ENCODE measurements at regions not wholly inside any gene's neighbourhood (a gene's known extent, or its start where the extent isn't known, plus 50 kb on each side); places are given as distances from the start of the nearest gene placed in this dataset.

- DNase-seq, result no peak
Observed at GRCh38 chr1:79842811-79843210, 836.3 kb upstream of the ADGRL4 start.

- no peak for DNase-seq
Observed at GRCh38 chr1:79839882-79840281, 833.4 kb upstream of the ADGRL4 start.

GRCh38 chr1:79827446-79827845 lies 820.9 kb upstream of the ADGRL4 start:
- DNase-seq, result no peak

GRCh38 chr1:79825551-79825950 lies 819.0 kb upstream of the ADGRL4 start:
- DNase-seq, result no peak

- DNase-seq, result no peak
Observed at GRCh38 chr1:79822053-79822452, 815.5 kb upstream of the ADGRL4 start.

GRCh38 chr1:79819140-79819539 lies 812.6 kb upstream of the ADGRL4 start:
- no peak for DNase-seq

- no peak for DNase-seq
Observed at GRCh38 chr1:79817031-79817560, 810.6 kb upstream of the ADGRL4 start.

GRCh38 chr1:79815115-79815514 lies 808.6 kb upstream of the ADGRL4 start:
- no peak for DNase-seq

- no peak for DNase-seq
Observed at GRCh38 chr1:79811173-79811572, 804.6 kb upstream of the ADGRL4 start.

- no peak for DNase-seq
Observed at GRCh38 chr1:79808816-79809475, 802.4 kb upstream of the ADGRL4 start.

- no peak for DNase-seq
Observed at GRCh38 chr1:79807816-79808215, 801.3 kb upstream of the ADGRL4 start.

- no peak for DNase-seq
Observed at GRCh38 chr1:79797487-79797886, 791.0 kb upstream of the ADGRL4 start.

GRCh38 chr1:79796434-79796833 lies 789.9 kb upstream of the ADGRL4 start:
- DNase-seq, result no peak

- DNase-seq, result no peak
Observed at GRCh38 chr1:79792219-79792930, 785.8 kb upstream of the ADGRL4 start.

GRCh38 chr1:79791488-79792218 lies 785.1 kb upstream of the ADGRL4 start:
- no peak for DNase-seq

GRCh38 chr1:79790950-79791349 lies 784.4 kb upstream of the ADGRL4 start:
- no peak for DNase-seq

GRCh38 chr1:79787631-79788030 lies 781.1 kb upstream of the ADGRL4 start:
- no peak for DNase-seq

- no peak for DNase-seq
Observed at GRCh38 chr1:79785964-79786363, 779.4 kb upstream of the ADGRL4 start.

- no peak for DNase-seq
Observed at GRCh38 chr1:79785561-79785960, 779.0 kb upstream of the ADGRL4 start.

- DNase-seq, result no peak
Observed at GRCh38 chr1:79781261-79781660, 774.7 kb upstream of the ADGRL4 start.

GRCh38 chr1:79777481-79778219 lies 771.1 kb upstream of the ADGRL4 start:
- DNase-seq, result no peak

GRCh38 chr1:79775402-79775801 lies 768.9 kb upstream of the ADGRL4 start:
- no peak for DNase-seq

- no peak for DNase-seq
Observed at GRCh38 chr1:79773385-79773784, 766.9 kb upstream of the ADGRL4 start.

All from NCI-H510A treated with DMSO at 0.1 percent for 48 hours (cell line).